ENCODE measurements at regions not wholly inside any gene's neighbourhood (a gene's known extent, or its start where the extent isn't known, plus 50 kb on each side); places are given as distances from the start of the nearest gene placed in this dataset.

DNA sequence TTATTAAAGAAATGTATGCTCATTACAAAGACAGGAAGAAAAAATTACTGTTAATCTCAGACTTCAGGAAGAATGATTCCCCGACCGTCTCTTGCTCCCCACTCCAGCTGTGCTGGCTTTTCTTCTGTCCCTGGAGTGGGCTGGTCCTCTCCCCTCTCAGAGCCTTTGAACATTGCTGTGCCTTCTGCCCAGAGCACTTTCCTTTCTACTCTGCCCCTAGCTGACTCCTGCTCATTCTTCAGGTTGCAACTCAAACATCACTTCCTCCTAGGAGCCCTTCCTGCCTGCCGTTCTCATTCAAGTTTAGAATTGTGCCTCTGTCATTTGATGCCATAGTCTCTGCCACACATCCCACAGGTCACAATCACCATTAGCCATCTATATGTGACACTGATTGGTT is 329.5 kb downstream of the MIAT start:
- FAIRE-seq (peak; percentile 78), DNase-seq (ENCODE audit: low read depth in 1 of 2, low spot score in 2 of 2) (no peak)
- Histone ChIP-seq H3K79me1 (ENCODE audit: low read depth, low read length) (no peaks in the 10 kb centered on the region), H2BK20ac (ENCODE audit: low read length) (no peak overlapping the region), H3K36me3 (ENCODE audit: control insufficient read depth in 2 of 4, insufficient read depth in 4 of 4, low read length in 3 of 4) (no peaks in the 10 kb centered on the region), H3K27ac (ENCODE audit: low read depth, low read length) (no peak overlapping the region), H3K9ac (replicated peaks in 1 of 4; ENCODE audit: extremely low read depth in 1 of 4, low read depth in 3 of 4, low read length in 3 of 4) (no peak overlapping the region), H2AFZ (ENCODE audit: low read length) (no peak overlapping the region), H3K9me3 (ENCODE audit: insufficient read depth in 2 of 2, low read depth in 1 of 2, low read length in 1 of 2) (no peaks in the 10 kb centered on the region), H3K4me3 (ENCODE audit: extremely low read depth in 1 of 4, insufficient read depth in 2 of 4, low read depth in 3 of 4, low read length in 4 of 4) (no peak overlapping the region; a peak in 1 of 8 replicates), H3K4me1 (replicated peaks in 1 of 4; ENCODE audit: control insufficient read depth in 3 of 4, insufficient read depth in 4 of 4, low read length in 3 of 4) (peaks cover 7 to 11% (median 8%) of the 10 kb centered on the region in 4 experiments), H3K18ac (ENCODE audit: extremely low read depth, low read length) (no peak overlapping the region), H3K23ac (ENCODE audit: insufficient read length) (no peak overlapping the region), H3K4me2 (ENCODE audit: insufficient read depth in 1 of 2, low read depth in 2 of 2, low read length in 2 of 2) (peak overlapping the region; percentile 22 to 25; a peak in 1 of 4 replicates), H2BK15ac (ENCODE audit: low read length) (no peak overlapping the region), H3K56ac (replicated peaks; ENCODE audit: insufficient read length, low read depth, low read length) (no peak overlapping the region), H4K8ac (ENCODE audit: extremely low read depth, insufficient read depth, low read length) (no peak overlapping the region), H3K27me3 (replicated peaks in 1 of 4; ENCODE audit: control insufficient read depth in 3 of 4, extremely low read depth in 1 of 4, insufficient read depth in 3 of 4, low read length in 3 of 4) (no peaks in the 10 kb centered on the region), H4K91ac (replicated peaks; ENCODE audit: insufficient read length, low read length) (no peak overlapping the region), H2AK5ac (ENCODE audit: low read depth, low read length) (no peak overlapping the region; the same call in 1 of the 2 replicates), H2BK120ac (replicated peaks; ENCODE audit: low read depth, low read length) (no peak overlapping the region), H2BK5ac (ENCODE audit: low read depth, low read length) (no peak overlapping the region), H3K4ac (replicated peaks; ENCODE audit: insufficient read length, low read depth, low read length) (peak overlapping the region; percentile 64), H4K5ac (ENCODE audit: insufficient read length, low read depth, low read length) (no peak overlapping the region), H3K23me2 (ENCODE audit: low read depth, low read length) (peaks cover 4% of the 10 kb centered on the region; the same call in 1 of the 2 replicates), H3K79me2 (ENCODE audit: control insufficient read depth in 1 of 2, insufficient read depth in 2 of 2, low read length in 2 of 2) (no peaks in the 10 kb centered on the region), H4K20me1 (replicated peaks in 1 of 2; ENCODE audit: control insufficient read depth in 1 of 2, insufficient read depth in 2 of 2, low read length in 2 of 2) (no peaks in the 10 kb centered on the region), H3K14ac (ENCODE audit: insufficient read length) (no peak overlapping the region), H2BK12ac (ENCODE audit: low read depth, low read length) (no peak overlapping the region)
- 50% methylated on average over 3 of the region's 3 CpGs; no CpG with 5 or more reads in 1 of the 2 experiments for WGBS, 2 experiments (ENCODE audit: extremely low coverage in 1 of 2, insufficient coverage in 1 of 2, insufficient read length in 1 of 2, insufficient replicate concordance in 2 of 2, low coverage in 1 of 2, low lambda C conversion rate in 2 of 2, missing lambda C conversion rate in 1 of 2)
- POLR2A ChIA-PET (ENCODE audit: partially characterized antibody), result no interaction called here
- CTCF ChIA-PET (ENCODE audit: partially characterized antibody), result interaction anchor here (0.8 to 1.8 kb wide), 4 partner anchors 8 to 96 kb away, joined by 3 to 5 read pairs (median 4); no protein-coding TSS in a partner anchor
- TF ChIP-seq, protein P1, sequence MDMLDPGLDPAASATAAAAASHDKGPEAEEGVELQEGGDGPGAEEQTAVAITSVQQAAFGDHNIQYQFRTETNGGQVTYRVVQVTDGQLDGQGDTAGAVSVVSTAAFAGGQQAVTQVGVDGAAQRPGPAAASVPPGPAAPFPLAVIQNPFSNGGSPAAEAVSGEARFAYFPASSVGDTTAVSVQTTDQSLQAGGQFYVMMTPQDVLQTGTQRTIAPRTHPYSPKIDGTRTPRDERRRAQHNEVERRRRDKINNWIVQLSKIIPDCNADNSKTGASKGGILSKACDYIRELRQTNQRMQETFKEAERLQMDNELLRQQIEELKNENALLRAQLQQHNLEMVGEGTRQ (IDR thresholded peaks at IDR 0.05; ENCODE audit: low read length), result no peak
- TF ChIP-seq RBBP5 (IDR thresholded peaks at IDR 0.05; ENCODE audit: borderline replicate concordance, low read depth, low read length), result no peak
- TF ChIP-seq SIX5 (IDR thresholded peaks at IDR 0.05; ENCODE audit: low read depth, low read length), result no peak
- TF ChIP-seq KDM1A (IDR thresholded peaks at IDR 0.05; ENCODE audit: borderline replicate concordance, low read length), result no peak
- TF ChIP-seq RNF2 (IDR thresholded peaks at IDR 0.05; ENCODE audit: borderline replicate concordance, low read depth, low read length, missing control alignments, poor library complexity, severe bottlenecking), result no peak
- TF ChIP-seq EP300 (IDR thresholded peaks at IDR 0.05; ENCODE audit: borderline replicate concordance in 1 of 2, low read depth in 2 of 2, low read length in 2 of 2), result no peak
- TF ChIP-seq ASH2L (IDR thresholded peaks at IDR 0.05; ENCODE audit: low read length), result no peak
- TF ChIP-seq CHD2 (IDR thresholded peaks at IDR 0.05; ENCODE audit: low read length), result no peak
- TF ChIP-seq, protein P2, sequence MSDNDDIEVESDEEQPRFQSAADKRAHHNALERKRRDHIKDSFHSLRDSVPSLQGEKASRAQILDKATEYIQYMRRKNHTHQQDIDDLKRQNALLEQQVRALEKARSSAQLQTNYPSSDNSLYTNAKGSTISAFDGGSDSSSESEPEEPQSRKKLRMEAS (IDR thresholded peaks at IDR 0.05), result no peak
- no peak for TF ChIP-seq SIN3A (conservative IDR thresholded peaks at IDR 0.05 in 1 of 2, IDR thresholded peaks at IDR 0.05 in 1 of 2; ENCODE audit: low read depth in 1 of 2, low read length in 2 of 2)
- peak; percentile 26 to 46; a peak in 3 of 4 replicates for TF ChIP-seq RAD21 (IDR thresholded peaks at IDR 0.05 in 1 of 2, conservative IDR thresholded peaks at IDR 0.05 in 1 of 2; ENCODE audit: low read depth in 2 of 2, low read length in 2 of 2)

All from H1 (cell line).